AG10803 (cell line): ENCODE measurements at regions not wholly inside any gene's neighbourhood (a gene's known extent, or its start where the extent isn't known, plus 50 kb on each side); places are given as distances from the start of the nearest gene placed in this dataset.

Source experiments
- DNase-seq: peaks from one replicate; pipeline ENCODE4 v3.0.0; 2010; ENCODE audit warnings: low read depth
- H3K4me3 ChIP-seq: 2 replicates; pipeline ENCODE4 v1.5.1; 2011; ENCODE audit warnings: mild to moderate bottlenecking, low read length, control low read depth
- CTCF ChIP-seq: conservative IDR thresholded peaks from 2 replicates; pipeline ENCODE4 v1.5.1; 2011; ENCODE audit warnings: mild to moderate bottlenecking, low read length, control low read depth, inconsistent platforms

- no peak overlapping the region for H3K4me3 ChIP-seq
- DNase-seq, result peak; percentile 86
- no peak for TF ChIP-seq CTCF
Observed at GRCh38 chr1:221810406-221810805, 68.5 kb upstream of the DUSP10 start.

- no peak for TF ChIP-seq CTCF
- DNase-seq, result no peak
- no peak overlapping the region for H3K4me3 ChIP-seq
Observed at GRCh38 chr1:221809091-221810029, 67.5 kb upstream of the DUSP10 start.

- no peak for DNase-seq
- TF ChIP-seq CTCF, result no peak
Observed at GRCh38 chr1:221806984-221807383, 65.1 kb upstream of the DUSP10 start.

GRCh38 chr1:221806236-221806635 is 64.3 kb upstream of the DUSP10 start:
- no peak for TF ChIP-seq CTCF
- no peak for DNase-seq
- no peak overlapping the region for H3K4me3 ChIP-seq

More at GRCh38 chr1:221806984-221807383, 65.1 kb upstream of the DUSP10 start:
- H3K4me3 ChIP-seq, result no peak overlapping the region

GRCh38 chr1:221805121-221805520 is 63.2 kb upstream of the DUSP10 start:
- TF ChIP-seq CTCF, result no peak
- H3K4me3 ChIP-seq, result no peak overlapping the region
- DNase-seq, result no peak

- no peak for TF ChIP-seq CTCF
- H3K4me3 ChIP-seq, result no peak overlapping the region
- no peak for DNase-seq
Observed at GRCh38 chr1:221804303-221804702, 62.4 kb upstream of the DUSP10 start.
